HG02610 (cell line): ENCODE measurements at regions not wholly inside any gene's neighbourhood (a gene's known extent, or its start where the extent isn't known, plus 50 kb on each side); places are given as distances from the start of the nearest gene placed in this dataset.
"Not testable (repeated sequence)": the region's sequence is repeated elsewhere in the genome, so short reads cannot be mapped to it uniquely, and the experiment has no call there.

Experiments
- ATAC-seq: cut with Tn5 transposase; IDR thresholded peaks from one replicate; pipeline ENCODE4 v1.9.1; 2021; ENCODE audit warnings: mild to moderate bottlenecking, moderate library complexity; ENCODE audit not compliant: unreplicated experiment

DNA sequence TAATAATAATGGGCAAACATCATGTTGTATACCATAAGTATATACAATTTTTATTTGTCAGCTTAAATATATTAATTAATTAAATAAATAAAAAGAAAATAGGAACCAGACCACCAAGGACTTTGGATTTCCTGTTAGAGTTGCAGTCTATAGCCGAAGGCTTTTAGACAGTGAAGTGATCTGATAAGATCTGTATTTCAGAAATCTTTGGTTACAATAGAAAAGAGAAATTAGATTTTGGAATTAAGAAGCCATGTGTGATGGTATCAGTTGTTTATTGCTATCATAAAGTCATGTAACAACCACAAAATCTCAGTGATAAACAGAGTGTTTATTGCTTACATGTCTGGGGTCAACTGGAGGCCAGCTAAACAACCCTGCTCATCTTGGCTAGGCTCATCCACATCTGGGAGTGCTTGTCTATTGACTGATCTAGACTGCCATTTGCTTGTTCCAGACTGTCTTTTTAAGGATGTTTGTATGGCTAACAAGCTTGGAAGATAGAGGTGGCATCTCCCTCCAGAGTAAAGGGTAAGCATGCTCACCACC is 142.1 kb upstream of the USP9X start:
- no peak for ATAC-seq

DNA sequence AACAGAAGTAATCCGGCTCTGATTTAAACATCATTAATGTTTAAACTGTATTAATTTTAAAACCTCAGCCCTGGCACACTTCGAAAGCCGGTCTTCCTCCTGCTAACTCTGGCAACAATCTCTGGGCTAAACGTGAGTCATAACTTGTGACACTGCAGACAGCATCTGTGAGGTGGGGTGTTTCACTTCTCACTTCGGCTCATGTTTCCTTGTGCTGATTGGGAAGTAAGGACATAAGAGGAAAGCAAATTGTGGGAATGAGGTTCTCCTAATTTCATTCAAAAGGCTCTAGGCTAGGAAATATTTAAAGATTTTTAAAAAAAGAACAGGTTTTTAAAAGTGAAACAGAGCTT is 139.9 kb upstream of the USP9X start:
- ATAC-seq: peak; percentile 64

DNA sequence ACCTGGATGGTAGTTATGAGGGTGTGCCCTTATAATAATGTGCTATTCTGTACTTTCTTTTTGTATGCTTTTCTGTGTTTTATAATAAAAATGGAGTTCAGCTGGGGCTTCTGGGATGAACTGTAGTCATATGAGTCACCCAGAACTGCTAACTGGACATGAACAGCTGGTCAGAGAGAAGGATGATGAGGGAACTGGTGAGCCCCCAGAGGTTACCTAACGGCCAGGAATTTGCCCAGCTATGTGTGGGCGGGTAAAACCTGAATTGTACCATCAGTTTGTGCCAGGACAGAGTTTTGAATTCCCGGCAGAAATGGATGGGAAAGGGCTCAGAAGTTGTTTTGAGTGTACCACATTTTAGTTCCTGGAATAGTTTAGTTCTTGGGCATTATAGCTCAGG is 138.0 kb upstream of the USP9X start:
- ATAC-seq: no peak

DNA sequence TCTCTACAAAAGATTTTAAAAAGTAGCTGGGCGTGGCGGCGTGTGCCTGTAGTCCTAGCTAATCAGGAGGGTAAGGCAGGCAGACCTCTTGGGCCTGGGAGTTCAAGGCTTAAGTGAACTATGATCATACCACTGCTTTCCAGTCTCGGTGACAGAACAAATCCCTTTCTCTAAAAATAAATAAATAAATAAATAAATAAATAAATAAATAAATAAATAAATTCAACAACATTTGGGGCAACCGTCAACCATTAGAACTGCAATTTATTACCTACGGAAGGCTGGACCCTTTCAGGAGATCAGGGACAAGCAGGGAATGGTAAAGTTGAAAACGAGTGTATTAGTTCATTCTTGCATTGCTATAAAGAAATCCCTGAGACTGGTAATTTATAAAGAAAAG is 136.2 kb upstream of the USP9X start:
- no peak for ATAC-seq

DNA sequence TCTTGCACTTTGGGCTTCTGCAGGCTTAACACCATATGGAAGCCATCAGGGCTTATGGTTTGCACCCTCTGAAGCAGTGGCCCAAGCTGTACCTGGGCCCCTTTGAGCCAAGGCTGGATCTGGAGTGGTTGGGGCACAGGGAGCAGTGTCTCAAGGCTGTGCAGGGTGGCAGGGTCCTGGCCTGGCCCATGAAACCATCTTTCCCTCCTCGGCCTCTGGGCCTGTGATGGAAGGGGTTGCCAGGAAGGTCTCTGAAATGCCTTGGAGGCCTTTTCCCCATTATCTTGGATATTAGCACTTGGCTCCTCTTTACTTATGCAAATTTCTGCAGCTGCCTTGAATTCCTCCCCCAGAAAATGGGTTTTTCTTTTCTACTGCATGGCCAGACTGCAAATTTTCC is 134.7 kb upstream of the USP9X start:
- no peak for ATAC-seq

DNA sequence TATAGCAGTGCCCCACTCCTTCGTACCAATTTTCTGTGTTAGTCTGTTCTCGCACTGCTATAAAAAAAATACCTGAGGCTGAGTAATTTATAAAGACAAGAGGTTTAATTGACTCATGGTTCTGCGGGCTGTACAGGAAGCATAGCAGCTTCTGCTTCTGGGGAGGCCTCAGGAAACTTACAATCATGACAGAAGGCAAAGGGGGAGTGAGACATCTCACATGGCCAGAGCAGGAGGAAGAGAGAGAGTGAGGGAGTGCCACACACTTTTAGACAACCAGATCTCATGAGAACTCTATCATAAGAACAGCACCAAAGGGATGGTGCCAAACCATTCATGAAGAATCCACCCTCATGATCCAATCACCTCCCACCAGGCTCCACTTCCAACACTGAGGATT is 133.8 kb upstream of the USP9X start:
- not testable (repeated sequence) for ATAC-seq

DNA sequence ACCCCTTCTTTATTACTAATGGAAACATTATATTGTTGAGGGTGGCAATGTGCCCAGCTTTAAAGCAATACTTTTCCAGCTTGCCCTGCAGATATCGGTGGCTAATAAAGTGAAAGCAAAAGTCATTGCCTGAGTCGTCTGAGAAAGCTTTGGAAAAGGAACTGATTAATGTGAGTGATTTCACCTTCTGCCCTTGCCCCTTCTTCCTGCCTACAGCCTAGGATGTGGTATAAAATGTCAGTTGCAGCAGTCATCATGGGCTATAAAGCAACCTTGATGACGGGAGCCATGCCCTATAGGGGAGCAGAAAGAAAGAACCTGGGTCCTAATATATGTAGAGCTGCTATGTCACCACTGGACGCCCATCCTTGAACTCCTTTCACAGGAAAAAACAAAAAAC is 132.4 kb upstream of the USP9X start:
- ATAC-seq: no peak

DNA sequence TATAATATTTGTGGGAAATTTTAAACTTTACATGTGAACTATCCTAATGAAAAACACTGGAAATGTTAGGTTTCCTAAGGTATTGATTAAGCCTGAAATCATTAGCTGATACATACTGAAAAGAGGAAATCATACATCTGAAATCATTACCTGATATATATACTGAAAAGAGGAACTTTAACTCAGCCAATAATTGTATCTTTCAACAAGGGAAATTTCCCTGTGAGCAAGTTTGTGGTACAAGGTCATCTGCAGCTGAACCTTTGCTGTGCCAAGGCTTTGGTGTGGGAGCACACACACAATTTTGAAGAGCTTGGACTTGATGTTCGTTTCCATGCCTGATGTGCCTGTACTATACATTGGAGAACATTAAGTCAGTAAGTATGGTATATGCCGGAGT is 131.9 kb upstream of the USP9X start:
- ATAC-seq: peak; percentile 77

DNA sequence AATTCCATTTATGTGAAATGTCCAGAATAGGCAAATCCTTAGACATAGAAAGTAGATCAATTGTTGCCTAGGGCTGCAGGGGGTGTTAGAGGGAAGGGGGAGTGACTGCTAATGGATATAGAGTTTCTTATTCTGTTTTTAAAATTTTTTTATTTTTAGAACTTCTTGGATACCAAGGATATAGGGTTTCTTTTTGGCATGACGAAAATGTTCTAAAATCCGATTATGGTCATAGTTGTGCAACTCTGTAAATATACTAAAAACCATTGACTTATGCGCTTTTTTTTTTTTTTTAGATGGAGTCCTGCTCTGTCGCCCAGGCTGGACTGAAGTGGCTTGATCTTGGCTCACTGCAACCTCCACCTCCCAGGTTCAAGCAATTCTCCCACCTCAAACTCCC is 125.2 kb upstream of the USP9X start:
- no peak for ATAC-seq

DNA sequence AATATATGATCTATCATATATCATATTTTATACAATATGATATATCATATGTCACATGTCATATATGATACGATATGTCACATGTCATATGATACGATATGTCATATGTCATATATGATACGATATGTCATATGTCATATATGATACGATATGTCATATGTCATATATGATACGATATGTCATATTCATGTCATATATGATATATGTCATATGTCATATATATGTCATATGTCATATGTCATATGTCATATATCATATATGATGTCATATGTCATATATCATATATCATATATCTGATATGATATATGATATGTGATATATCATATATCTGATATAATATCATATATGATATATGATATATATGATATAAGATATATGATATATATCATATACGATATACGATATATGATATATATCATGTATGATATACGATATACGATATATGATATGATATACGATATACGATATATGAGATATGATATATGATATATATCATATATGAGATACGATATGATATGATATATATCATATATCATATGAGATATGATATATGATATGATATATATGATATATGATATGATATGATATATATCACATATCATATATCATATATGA is 122.3 kb upstream of the USP9X start:
- ATAC-seq: no peak

DNA sequence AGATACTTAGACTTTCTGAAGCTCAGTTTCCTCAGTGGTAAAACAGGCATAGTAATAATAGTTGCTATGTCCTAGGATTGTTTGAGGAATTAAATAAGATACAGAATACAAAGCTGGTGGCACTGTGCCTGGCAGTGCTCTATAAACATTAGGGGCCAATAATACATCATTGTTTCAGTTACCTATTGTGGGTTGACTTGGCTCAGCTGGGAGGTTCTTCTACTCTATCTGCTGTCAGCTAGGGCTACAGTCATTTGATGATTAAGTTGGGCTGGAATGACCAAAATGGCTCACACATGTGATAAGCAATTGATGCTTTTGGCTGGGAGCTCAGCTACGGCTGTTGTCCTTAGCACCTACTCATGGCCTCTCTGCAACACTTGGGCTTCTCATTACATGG is 121.2 kb upstream of the USP9X start:
- ATAC-seq: no peak

DNA sequence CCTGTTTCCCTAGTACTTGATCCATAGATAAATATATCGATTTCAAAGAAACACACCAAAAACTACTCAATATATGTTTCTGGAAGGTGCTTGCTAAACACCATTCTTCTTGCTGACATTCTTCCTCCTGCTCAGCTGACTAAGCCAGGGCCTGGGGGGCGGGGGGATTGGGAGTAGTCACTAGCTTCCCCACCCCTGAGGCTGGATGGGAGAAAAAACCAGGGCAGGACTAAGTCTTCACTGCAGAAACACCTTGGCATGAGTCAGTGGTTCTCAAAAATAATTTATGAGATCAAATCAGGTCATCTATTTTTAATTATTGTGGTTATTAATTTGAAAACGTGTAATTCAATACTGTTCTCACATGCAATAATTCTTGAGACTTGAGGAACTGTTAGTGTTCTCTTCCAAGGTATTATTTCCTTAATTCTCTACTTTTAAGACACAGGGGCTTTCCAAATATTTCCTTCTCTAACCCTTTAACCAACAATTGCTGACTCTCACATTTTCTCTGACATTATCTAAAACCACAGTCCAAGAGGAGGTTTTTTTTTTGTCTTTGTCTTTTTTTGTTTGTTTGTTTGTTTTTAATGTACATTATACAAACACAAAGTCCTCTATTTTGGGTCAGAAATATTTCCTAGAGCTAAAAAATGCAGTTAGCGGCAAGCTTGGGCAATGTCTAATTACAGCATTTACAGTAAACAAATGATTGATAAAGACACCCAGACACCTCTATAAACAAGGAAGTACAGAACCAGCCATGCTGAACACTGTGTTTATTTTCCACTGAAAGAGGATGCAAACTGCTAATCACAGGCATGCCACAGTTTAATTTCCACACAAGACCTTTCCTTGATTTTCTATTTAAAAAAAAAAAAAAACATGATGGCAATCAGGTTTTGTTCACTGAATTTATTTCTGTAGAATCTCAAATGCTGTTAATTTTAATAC is 120.3 kb upstream of the USP9X start:
- ATAC-seq: no peak

DNA sequence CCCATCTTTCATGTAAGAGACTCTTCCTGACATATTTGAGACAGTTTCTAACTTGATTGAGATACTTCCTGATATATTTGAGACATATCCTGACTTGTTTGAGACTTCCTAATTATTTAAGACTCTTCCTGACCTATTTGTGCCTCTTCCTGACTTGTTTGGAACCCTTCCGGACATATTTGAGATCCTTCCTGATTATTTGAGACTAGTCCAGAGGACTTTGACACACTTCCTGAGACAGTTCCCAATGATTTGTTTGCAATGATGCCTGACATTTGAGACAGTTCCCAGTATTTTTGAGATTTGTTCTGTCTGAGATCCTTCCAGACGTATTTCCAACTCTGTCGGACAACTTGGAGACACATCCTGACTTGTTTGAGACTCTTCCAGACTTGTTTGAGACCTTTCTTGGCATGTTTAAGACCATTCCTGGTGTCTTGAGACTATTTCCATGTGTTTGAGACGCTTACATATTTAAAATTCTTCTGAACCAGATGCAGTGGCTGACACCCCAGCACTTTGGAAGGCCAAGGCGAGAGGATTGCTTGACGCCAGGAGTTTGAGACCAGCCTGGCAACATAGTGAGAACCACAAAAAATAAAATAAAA is 118.9 kb upstream of the USP9X start:
- no peak for ATAC-seq

DNA sequence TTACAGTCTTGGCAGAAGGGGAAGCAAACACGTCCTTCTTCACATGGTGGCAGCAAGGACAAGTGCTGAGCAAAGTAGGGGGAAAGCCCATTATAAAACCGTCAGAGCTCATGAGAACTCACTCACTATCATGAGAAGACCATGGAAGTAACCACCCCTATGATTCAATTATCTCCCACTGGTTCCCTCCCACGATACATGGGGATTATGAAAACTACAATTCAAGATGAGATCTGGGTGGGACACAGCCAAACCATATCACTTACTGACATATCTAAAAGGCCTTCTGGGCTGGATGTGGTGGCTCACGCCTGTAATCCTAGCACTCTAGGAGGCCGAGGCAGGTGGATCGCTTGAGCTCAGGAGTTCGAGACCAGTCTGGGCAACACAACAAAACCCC is 117.1 kb upstream of the USP9X start:
- ATAC-seq: no peak

DNA sequence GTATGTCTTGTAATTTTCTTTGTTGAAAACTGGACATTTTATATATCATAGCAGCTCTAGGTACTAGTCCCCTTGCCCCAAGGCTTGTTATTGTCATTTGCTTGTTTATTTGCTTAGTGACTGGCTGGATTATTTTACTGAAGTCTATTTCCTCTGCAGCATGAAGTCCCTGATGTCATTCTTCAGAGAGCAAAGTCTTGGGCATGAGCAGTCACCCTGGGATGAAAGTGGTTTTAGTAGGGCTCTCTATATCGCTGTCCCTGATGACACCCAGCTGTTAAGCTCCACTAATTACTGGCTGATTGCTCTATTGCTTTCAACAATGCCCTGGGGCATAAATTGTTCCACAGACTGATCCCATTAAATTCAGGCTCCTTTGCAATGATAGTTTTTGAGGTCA is 113.5 kb upstream of the USP9X start:
- ATAC-seq: no peak

DNA sequence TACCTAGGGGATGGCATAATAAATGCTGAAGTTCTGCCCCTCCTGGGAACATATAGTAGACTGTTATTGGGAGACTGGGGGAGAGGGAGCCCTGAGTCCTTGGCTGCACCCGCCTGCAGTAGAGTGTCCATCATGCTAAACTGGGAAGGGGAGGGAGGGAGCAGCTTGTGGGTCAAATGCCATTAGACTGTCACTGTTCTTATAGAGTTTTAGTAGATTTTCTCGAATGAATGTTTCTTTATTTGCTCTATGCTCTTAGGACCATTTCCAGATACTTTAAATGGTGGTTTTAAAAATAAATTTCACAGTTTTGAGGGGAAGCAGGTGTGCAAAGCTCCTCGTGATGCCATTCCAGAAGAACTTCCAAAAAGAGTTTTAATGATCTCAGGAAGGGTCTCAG is 111.6 kb upstream of the USP9X start:
- ATAC-seq: no peak

DNA sequence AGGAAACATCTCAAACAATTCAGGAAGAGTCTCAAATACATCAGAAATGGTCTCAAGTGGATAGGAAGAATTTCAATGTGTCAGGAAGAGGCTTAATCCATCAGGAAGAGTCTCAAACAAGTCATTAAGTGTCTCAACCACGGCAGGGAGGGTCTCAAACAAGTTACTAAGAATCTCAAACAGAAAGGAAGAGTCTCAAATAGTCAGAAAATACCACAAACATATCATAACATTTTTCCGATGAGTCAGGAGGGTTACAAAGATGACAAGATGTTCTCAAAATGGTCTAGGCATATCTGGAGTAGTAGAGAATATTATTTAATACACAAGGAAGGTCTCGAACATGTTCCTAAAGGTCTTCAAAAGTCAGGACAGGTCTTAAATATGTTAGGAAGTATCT is 109.3 kb upstream of the USP9X start:
- no peak for ATAC-seq

DNA sequence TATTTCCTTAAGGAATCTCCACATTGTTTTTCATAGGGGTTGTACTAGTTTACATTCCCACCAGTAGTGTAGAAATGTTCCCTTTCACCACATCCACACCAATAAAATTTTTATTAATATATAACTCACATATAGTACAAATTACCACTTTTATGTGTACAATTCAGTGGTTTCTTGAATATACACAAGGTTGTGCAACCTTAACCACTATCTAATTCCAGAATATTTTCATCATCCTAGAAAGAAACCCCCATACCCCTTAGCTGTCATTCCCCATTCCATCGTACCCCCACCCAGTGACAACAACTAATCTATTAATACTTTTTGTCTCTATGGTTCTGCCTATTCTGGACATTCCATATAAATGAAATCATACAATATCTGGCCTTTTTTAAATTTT is 108.3 kb upstream of the USP9X start:
- ATAC-seq: no peak

DNA sequence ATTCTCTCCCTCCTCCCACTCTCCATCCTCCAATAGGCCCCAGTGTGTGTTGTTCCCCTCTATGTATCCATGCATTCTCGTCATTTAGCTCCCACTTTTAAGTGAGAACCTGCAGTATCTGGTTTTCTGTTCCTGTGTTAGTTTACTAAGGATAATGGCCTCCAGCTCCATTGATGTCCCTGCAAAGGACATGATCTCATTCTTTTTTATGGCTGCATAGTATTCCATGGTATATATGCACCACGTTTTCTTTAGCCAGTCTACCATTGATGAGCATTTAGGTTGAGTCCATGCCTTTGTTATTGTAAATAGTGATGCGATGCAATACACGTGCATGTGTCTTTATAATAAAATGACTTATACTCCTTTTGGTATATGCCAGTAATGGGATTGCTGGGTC is 100.3 kb upstream of the USP9X start:
- ATAC-seq: no peak

DNA sequence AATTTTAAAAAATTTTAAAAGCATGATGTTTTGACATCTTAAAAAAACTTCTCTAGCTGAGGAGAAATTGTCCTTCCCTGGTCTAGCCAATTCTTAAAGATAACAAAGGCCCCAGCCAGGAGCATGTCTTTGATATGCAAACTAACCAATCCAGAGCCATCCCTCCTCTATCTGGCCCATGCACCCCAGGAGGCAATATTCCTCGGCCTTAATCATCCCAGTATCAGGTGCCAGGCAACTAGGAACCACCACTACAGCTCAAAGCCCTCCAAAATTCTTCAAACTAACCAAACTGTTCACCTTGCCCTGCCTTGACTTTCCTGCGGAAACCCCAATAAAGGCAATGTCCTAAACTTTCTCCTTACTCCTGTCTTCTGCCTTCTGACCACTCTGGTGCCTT is 97.8 kb upstream of the USP9X start:
- ATAC-seq: no peak

DNA sequence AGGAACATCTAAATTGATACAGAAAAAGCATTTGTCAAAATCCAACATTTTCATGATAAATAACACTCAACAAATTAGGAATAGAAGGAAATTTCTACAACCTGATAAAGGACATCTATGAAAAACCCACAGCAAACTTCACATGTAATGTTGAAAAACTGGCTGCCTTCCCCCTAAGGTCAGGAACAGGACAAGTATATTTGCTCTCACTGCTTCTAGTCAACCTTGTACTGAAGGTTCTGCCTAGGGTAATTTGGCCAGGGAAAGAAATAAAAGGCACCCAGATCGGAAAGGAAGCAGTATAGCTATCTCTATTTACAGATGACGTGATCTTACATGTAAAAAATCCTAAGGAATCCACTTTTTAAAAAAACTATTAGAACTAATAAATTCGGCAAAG is 97.1 kb upstream of the USP9X start:
- ATAC-seq: no peak

DNA sequence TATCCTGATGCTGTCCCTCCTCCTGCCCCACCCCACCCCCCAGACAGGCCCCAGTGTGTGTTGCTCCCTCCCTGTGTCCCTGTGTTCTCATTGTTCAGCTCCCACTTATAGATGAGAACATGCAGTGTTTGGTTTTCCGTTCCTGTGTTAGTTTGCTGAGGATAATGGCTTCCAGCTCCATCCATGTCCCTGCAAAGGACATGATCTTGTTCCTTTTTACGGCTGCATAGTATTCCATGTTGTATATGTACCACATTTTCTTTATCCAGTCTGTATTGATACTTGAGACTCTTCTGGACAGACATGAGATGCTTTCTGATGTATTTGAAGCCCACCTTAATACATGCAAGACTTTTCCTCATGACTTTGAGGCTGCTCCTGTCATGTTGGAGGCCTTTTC is 91.8 kb upstream of the USP9X start:
- ATAC-seq: not testable (repeated sequence)
